Endothelial cell of umbilical vein (primary cell): ENCODE measurements at regions not wholly inside any gene's neighbourhood (a gene's known extent, or its start where the extent isn't known, plus 50 kb on each side); places are given as distances from the start of the nearest gene placed in this dataset.

ENCODE experiments used
- BruUV-seq: library from RNA; stranded (reverse); fragments of 400-500 nt; replicated peaks from 2 replicates; lab custom pipeline; 2021; lab: Mats Ljungman, UMichigan
- CTCF ChIA-PET: fragments of 300-600, 350-600 bp; sonication (Branson Sonifier 250); formaldehyde crosslinking; loops from one replicate; lab custom pipeline; 2021; ENCODE audit warnings: antibody characterized with exemption, inconsistent platforms; lab: Charles Lee
- POLR2A ChIA-PET: fragments of 300-600, 350-600 bp; sonication (Branson Sonifier 250); formaldehyde crosslinking; loops from one replicate; lab custom pipeline; 2021; ENCODE audit warnings: antibody characterized with exemption, inconsistent platforms; lab: Charles Lee
- DNase-seq: peaks from one replicate; pipeline ENCODE4 v3.0.0-alpha.2; 2011; ENCODE audit warnings: low read depth, low spot score
- FAIRE-seq: peaks from 2 replicates; lab custom pipeline; 2011; peaks lifted over from hg19 to GRCh38; lab: Jason Lieb, UNC
- H2AFZ ChIP-seq: 2 replicates; pipeline ENCODE4 v1.6.0; 2012; ENCODE audit warnings: low read depth, low read length, control low read depth, inconsistent platforms
- H3K27ac ChIP-seq: 2 replicates; pipeline ENCODE4 v1.5.1; 2011; ENCODE audit warnings: low read depth, mild to moderate bottlenecking, control low read depth, low read length, moderate library complexity; ENCODE audit not compliant: insufficient read depth
- H3K27me3 ChIP-seq, 2 experiments: 2 replicates each; pipeline versions ENCODE4 v1.6.0 to v1.6.1; 2011; ENCODE audit warnings: low read length in 2 of 2, mixed read lengths in 1 of 2; ENCODE audit not compliant: control insufficient read depth in 2 of 2, insufficient read depth in 2 of 2
- H3K36me3 ChIP-seq, 2 experiments: 2 replicates in 1 of 2; 3 replicates in 1 of 2; pipeline ENCODE4 v1.5.1; 2011; ENCODE audit warnings: low read length in 2 of 2, mild to moderate bottlenecking in 1 of 2, moderate library complexity in 1 of 2; ENCODE audit not compliant: control insufficient read depth in 2 of 2, insufficient read depth in 2 of 2; ENCODE audit errors: extremely low read depth in 1 of 2
- H3K4me1 ChIP-seq: 3 replicates; pipeline ENCODE4 v1.5.1; 2011; ENCODE audit warnings: mild to moderate bottlenecking, low read length; ENCODE audit not compliant: control insufficient read depth, insufficient read depth; ENCODE audit errors: extremely low read depth
- H3K4me2 ChIP-seq: 2 replicates; pipeline ENCODE4 v1.6.1; 2011; ENCODE audit warnings: low read length, control low read depth, mixed read lengths; ENCODE audit not compliant: insufficient read depth
- H3K4me3 ChIP-seq, 3 experiments: fragments of 200-600 bp in 1 of 3; sonication (generic), shearing (Covaris generic) in 1 of 3; replicated peaks in 1 of 3; 2 replicates each; pipeline ENCODE4 v1.5.1; 2011 to 2016; ENCODE audit warnings: control low read depth in 3 of 3, low read length in 3 of 3, mild to moderate bottlenecking in 2 of 3, inconsistent platforms in 1 of 3, low read depth in 1 of 3, moderate library complexity in 1 of 3; ENCODE audit not compliant: insufficient read depth in 1 of 3
- H3K79me2 ChIP-seq: 2 replicates; pipeline ENCODE4 v1.6.0; 2012; ENCODE audit warnings: low read length, inconsistent platforms; ENCODE audit not compliant: control insufficient read depth, insufficient read depth
- H3K9ac ChIP-seq: replicated peaks from 2 replicates; pipeline ENCODE3; 2011; ENCODE audit warnings: low read length, control low read depth; ENCODE audit not compliant: insufficient read depth; ENCODE audit errors: extremely low read depth
- H3K9me1 ChIP-seq: replicated peaks from 3 replicates; pipeline ENCODE4 v1.6.0; 2011; ENCODE audit warnings: mild to moderate bottlenecking, low read length; ENCODE audit not compliant: control insufficient read depth, insufficient read depth; ENCODE audit errors: extremely low read depth
- H3K9me3 ChIP-seq: replicated peaks from 2 replicates; pipeline ENCODE4 v1.5.1; 2012; ENCODE audit warnings: low read length, inconsistent platforms; ENCODE audit not compliant: control insufficient read depth, insufficient read depth
- H4K20me1 ChIP-seq: replicated peaks from 2 replicates; pipeline ENCODE3; 2011; ENCODE audit warnings: mild to moderate bottlenecking, low read length; ENCODE audit not compliant: control insufficient read depth, insufficient read depth; ENCODE audit errors: extremely low read depth
- EZH2 ChIP-seq: IDR thresholded peaks from 2 replicates; pipeline ENCODE4 v1.6.1; 2012; ENCODE audit warnings: borderline replicate concordance, low read depth, mild to moderate bottlenecking, moderate library complexity, low read length, inconsistent platforms; ENCODE audit not compliant: severe bottlenecking
- FOS ChIP-seq: IDR thresholded peaks from 2 replicates; pipeline ENCODE4 v1.6.1; 2011; ENCODE audit warnings: mild to moderate bottlenecking, low read length, moderate library complexity, borderline replicate concordance; ENCODE audit not compliant: insufficient read depth
- GATA2 ChIP-seq: IDR thresholded peaks from 2 replicates; pipeline ENCODE4 v1.7.0; 2011; ENCODE audit warnings: low read depth, mild to moderate bottlenecking, moderate library complexity, mixed read lengths, low read length; ENCODE audit not compliant: insufficient read length, insufficient read depth
- JUN ChIP-seq: IDR thresholded peaks from 2 replicates; pipeline ENCODE4 v1.6.1; 2011; ENCODE audit warnings: borderline replicate concordance, low read depth; ENCODE audit not compliant: insufficient read length, insufficient read depth
- MYC ChIP-seq: IDR thresholded peaks from one replicate; pipeline ENCODE4 v1.6.1; 2011; ENCODE audit warnings: mild to moderate bottlenecking, low read depth, low read length
- POLR2A ChIP-seq: IDR thresholded peaks from 2 replicates; pipeline ENCODE4 v1.6.1; 2012; ENCODE audit warnings: low read depth, mild to moderate bottlenecking, control low read depth, low read length
- POLR2AphosphoS5 ChIP-seq: IDR thresholded peaks from 2 replicates; pipeline ENCODE4 v1.6.1; 2012; ENCODE audit warnings: low read depth, mild to moderate bottlenecking, control low read depth, low read length, moderate library complexity; ENCODE audit not compliant: insufficient read depth
- dilution Hi-C: fragments of 300-500 bp; cut with MboI; formaldehyde crosslinking; loops from one replicate; pipeline ENCODE4 v1.15.0; 2019; ENCODE audit warnings: low sequenced_read_pairs; ENCODE audit not compliant: extremely low pct_ligation_motif_present
- intact Hi-C: fragments of 100-400 bp; cut with micrococcal nuclease; formaldehyde crosslinking; loops from one replicate; pipeline ENCODE4 v1.10.0; 2022
- TF ChIP-seq, protein P1 (sequence below): IDR thresholded peaks from 2 replicates; pipeline ENCODE4 v1.6.1; 2011; ENCODE audit not compliant: insufficient read depth, insufficient read length
- TF ChIP-seq, protein P2 (sequence below), 2 donors: IDR thresholded peaks; 1 replicate in 1 of 2; 2 replicates in 1 of 2; pipeline ENCODE4 v1.5.1; 2011; ENCODE audit warnings: low read length in 2 of 2, mild to moderate bottlenecking in 2 of 2, moderate library complexity in 2 of 2, control low read depth in 1 of 2, inconsistent platforms in 1 of 2, low read depth in 1 of 2; ENCODE audit not compliant: insufficient read depth in 1 of 2; ENCODE audit errors: extremely low read depth in 1 of 2

DNA sequence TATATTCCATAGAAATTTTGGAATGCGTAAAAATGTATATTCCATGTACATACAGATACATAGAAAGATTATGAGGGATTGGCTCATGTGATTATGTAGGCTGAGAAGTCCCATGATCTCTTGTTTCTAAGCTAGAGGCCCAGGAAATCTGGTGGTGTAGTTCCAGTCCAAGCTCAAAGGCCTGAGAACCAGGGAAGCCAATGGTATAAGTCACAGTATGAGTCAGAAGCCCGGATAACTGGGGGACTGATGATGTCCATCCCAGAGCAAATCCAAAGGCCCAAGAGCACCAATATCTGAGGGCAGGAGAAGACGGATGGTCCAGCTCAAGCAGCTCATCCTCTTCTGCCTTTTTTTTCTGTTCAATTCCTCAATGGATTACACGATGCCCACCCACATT lies 385.0 kb upstream of the KLHL29 start:
- H3K9ac ChIP-seq, result no peak overlapping the region
- POLR2A ChIA-PET, result no interaction called here
- H3K27me3 ChIP-seq, result no peaks in the 10 kb centered on the region
- intact Hi-C loops, result no loop called here
- H3K9me1 ChIP-seq, result no peaks in the 10 kb centered on the region
- H3K36me3 ChIP-seq, result no peaks in the 10 kb centered on the region
- no peak for TF ChIP-seq POLR2A
- no peak for TF ChIP-seq GATA2
- no peak overlapping the region for H3K4me3 ChIP-seq
- no peaks in the 10 kb centered on the region for H4K20me1 ChIP-seq
- H3K9me3 ChIP-seq, result peaks cover 4% of the 10 kb centered on the region
- dilution Hi-C loops, result no loop called here
- CTCF ChIA-PET, result interaction anchor here (0.5 kb wide), 1 partner anchor 1939 kb away, joined by 4 read pairs; no protein-coding TSS in a partner anchor
- DNase-seq (no peak), FAIRE-seq (no peak)
- no peaks in the 10 kb centered on the region for H3K79me2 ChIP-seq
- no peak overlapping the region for H2AFZ ChIP-seq
- H3K4me1 ChIP-seq, result no peaks in the 10 kb centered on the region
- BruUV-seq, result no TSS peak
- H3K4me2 ChIP-seq, result no peak overlapping the region
- no peak overlapping the region for H3K27ac ChIP-seq

DNA sequence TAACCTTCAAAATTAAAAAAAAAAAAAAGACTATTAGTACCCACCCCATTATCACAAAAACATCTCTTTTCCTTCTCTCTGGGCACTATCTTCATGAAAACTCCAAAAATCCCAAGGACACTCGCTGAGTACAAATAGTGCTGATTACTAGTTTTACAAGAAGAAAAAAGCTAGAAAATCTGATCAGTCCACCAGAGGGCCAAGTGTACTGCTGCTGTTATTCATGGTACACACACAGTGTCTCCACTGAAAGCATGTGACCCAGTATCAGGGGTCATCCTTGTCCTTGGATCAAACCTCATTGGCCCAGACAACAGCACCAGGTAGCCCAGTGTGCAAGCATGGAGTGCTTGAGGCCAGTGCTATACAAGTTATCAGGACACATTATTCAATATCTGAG lies 382.7 kb upstream of the KLHL29 start:
- H4K20me1 ChIP-seq, result no peaks in the 10 kb centered on the region
- FAIRE-seq, result no peak
- H3K79me2 ChIP-seq, result no peaks in the 10 kb centered on the region
- H3K9me3 ChIP-seq, result peaks cover 5% of the 10 kb centered on the region
- H3K4me2 ChIP-seq, result no peak overlapping the region
- ChIA-PET CTCF (no interaction called here), POLR2A (no interaction called here)
- H3K4me3 ChIP-seq, result no peak overlapping the region
- H3K27me3 ChIP-seq, result no peaks in the 10 kb centered on the region
- no peaks in the 10 kb centered on the region for H3K9me1 ChIP-seq
- H3K9ac ChIP-seq, result no peak overlapping the region
- no peaks in the 10 kb centered on the region for H3K36me3 ChIP-seq
- H2AFZ ChIP-seq, result no peak overlapping the region
- TF ChIP-seq MYC (no peak), FOS (no peak), JUN (no peak), POLR2A (no peak), EZH2 (no peak), POLR2AphosphoS5 (no peak), GATA2 (no peak)
- TF ChIP-seq, protein P1, sequence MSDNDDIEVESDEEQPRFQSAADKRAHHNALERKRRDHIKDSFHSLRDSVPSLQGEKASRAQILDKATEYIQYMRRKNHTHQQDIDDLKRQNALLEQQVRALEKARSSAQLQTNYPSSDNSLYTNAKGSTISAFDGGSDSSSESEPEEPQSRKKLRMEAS, result no peak
- TF ChIP-seq, protein P2, sequence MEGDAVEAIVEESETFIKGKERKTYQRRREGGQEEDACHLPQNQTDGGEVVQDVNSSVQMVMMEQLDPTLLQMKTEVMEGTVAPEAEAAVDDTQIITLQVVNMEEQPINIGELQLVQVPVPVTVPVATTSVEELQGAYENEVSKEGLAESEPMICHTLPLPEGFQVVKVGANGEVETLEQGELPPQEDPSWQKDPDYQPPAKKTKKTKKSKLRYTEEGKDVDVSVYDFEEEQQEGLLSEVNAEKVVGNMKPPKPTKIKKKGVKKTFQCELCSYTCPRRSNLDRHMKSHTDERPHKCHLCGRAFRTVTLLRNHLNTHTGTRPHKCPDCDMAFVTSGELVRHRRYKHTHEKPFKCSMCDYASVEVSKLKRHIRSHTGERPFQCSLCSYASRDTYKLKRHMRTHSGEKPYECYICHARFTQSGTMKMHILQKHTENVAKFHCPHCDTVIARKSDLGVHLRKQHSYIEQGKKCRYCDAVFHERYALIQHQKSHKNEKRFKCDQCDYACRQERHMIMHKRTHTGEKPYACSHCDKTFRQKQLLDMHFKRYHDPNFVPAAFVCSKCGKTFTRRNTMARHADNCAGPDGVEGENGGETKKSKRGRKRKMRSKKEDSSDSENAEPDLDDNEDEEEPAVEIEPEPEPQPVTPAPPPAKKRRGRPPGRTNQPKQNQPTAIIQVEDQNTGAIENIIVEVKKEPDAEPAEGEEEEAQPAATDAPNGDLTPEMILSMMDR (IDR thresholded peaks at IDR 0.05; ENCODE audit: extremely low read depth in 1 of 2, insufficient read depth in 1 of 2, low read depth in 1 of 2, low read length in 2 of 2), result no peak
- BruUV-seq, result no TSS peak
- dilution Hi-C loops (no loop called here), intact Hi-C loops (no loop called here)
- no peaks in the 10 kb centered on the region for H3K4me1 ChIP-seq
- DNase-seq, result no peak
- H3K27ac ChIP-seq, result no peak overlapping the region
